ENCODE measurements at regions not wholly inside any gene's neighbourhood (a gene's known extent, or its start where the extent isn't known, plus 50 kb on each side); places are given as distances from the start of the nearest gene placed in this dataset.

DNA sequence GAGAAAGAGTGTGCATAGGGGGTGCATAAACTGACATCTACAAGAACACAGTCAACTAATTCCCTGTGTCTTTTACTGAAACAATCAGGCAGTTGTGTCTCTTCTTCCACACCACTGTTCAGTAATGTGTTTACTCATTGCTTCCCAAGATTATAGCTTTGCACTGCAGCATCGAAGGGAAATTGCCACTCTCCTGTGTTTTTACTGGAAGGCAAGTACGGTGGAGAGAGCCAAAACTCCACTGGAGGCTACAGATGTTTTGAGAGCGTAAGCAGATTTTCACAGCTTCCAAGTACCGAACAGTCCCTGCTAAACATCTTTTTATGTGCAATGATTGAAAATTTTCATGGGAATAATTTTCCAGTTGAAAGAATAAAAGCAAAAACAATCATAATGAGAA, 510.5 kb upstream of the AKR1E2 start:
- H3K27ac ChIP-seq (ENCODE audit: insufficient read length, low read depth, low read length), result no peak overlapping the region
- H3K27me3 Mint-ChIP-seq (ENCODE audit: low read depth), result no peaks in the 10 kb centered on the region
- TF ChIP-seq, protein P1, sequence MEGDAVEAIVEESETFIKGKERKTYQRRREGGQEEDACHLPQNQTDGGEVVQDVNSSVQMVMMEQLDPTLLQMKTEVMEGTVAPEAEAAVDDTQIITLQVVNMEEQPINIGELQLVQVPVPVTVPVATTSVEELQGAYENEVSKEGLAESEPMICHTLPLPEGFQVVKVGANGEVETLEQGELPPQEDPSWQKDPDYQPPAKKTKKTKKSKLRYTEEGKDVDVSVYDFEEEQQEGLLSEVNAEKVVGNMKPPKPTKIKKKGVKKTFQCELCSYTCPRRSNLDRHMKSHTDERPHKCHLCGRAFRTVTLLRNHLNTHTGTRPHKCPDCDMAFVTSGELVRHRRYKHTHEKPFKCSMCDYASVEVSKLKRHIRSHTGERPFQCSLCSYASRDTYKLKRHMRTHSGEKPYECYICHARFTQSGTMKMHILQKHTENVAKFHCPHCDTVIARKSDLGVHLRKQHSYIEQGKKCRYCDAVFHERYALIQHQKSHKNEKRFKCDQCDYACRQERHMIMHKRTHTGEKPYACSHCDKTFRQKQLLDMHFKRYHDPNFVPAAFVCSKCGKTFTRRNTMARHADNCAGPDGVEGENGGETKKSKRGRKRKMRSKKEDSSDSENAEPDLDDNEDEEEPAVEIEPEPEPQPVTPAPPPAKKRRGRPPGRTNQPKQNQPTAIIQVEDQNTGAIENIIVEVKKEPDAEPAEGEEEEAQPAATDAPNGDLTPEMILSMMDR (conservative IDR thresholded peaks at IDR 0.05), result no peak
- H2BK12ac ChIP-seq (ENCODE audit: insufficient read length, low read depth, low read length), result no peak overlapping the region
- no peaks in the 10 kb centered on the region for H3K9me3 ChIP-seq (ENCODE audit: control insufficient read depth, low read depth, low read length)
- no peak overlapping the region for H2AK5ac ChIP-seq (ENCODE audit: insufficient read length, low read length)
- no peak overlapping the region for H3T11ph ChIP-seq (ENCODE audit: low read length)
- no peaks in the 10 kb centered on the region for H3K79me1 ChIP-seq (ENCODE audit: insufficient read depth, low read depth, low read length, poor library complexity, severe bottlenecking)
- H3K56ac ChIP-seq (ENCODE audit: insufficient read length, low read depth, low read length), result no peak overlapping the region
- no peak overlapping the region for H3K23ac ChIP-seq (ENCODE audit: insufficient read length, low read depth, low read length)
- no peak overlapping the region for H2BK120ac ChIP-seq (ENCODE audit: low read depth, low read length, poor library complexity, severe bottlenecking)
- no peak overlapping the region for H3K9ac ChIP-seq (ENCODE audit: extremely low read depth, insufficient read length, low read length)
- H3K4ac ChIP-seq (ENCODE audit: low read depth, low read length), result no peak overlapping the region
- H2BK5ac ChIP-seq (ENCODE audit: insufficient read length, low read length), result no peak overlapping the region
- no peaks in the 10 kb centered on the region for H3K4me1 Mint-ChIP-seq
- no peak overlapping the region for H2BK20ac ChIP-seq (ENCODE audit: low read depth, low read length, poor library complexity, severe bottlenecking)
- no peak overlapping the region for H3K18ac ChIP-seq (ENCODE audit: insufficient read length, low read depth, low read length)
- no peak overlapping the region for H3K4me2 ChIP-seq (ENCODE audit: insufficient read depth, insufficient read length, low read length)
- H3K9me3 Mint-ChIP-seq, result no peaks in the 10 kb centered on the region
- no peak overlapping the region for H4K8ac ChIP-seq (replicated peaks; ENCODE audit: insufficient read length, low read depth, low read length)
- no peak overlapping the region for H4K91ac ChIP-seq (ENCODE audit: insufficient read length, low read depth, low read length)
- H3K4me1 ChIP-seq (ENCODE audit: insufficient read depth, low read length), result no peaks in the 10 kb centered on the region
- no peaks in the 10 kb centered on the region for H3K23me2 ChIP-seq (ENCODE audit: insufficient read length, low read depth, low read length, poor library complexity, severe bottlenecking)
- no peaks in the 10 kb centered on the region for H3K27me3 ChIP-seq (ENCODE audit: insufficient read depth, low read length)
- DNase-seq, result no peak
- H3K27ac Mint-ChIP-seq, result no peak overlapping the region
- H3K14ac ChIP-seq (ENCODE audit: insufficient read depth, low read length), result no peak overlapping the region
- H3K4me3 Mint-ChIP-seq, result no peak overlapping the region
- no peaks in the 10 kb centered on the region for H4K20me1 ChIP-seq (ENCODE audit: control insufficient read depth, insufficient read depth, insufficient read length)
- no peaks in the 10 kb centered on the region for H3K36me3 Mint-ChIP-seq (ENCODE audit: insufficient read depth in 1 of 3, low read depth in 3 of 3)
- WGBS (ENCODE audit: extremely low coverage, insufficient read length, low lambda C conversion rate), result no CpG with 5 or more reads among the region's 4 CpGs
- no peak overlapping the region for H2AFZ ChIP-seq (ENCODE audit: low read length)
- H2BK15ac ChIP-seq (ENCODE audit: low read depth, low read length), result no peak overlapping the region
- no peak overlapping the region for H4K5ac ChIP-seq (ENCODE audit: insufficient read length, low read depth, low read length)
- no peaks in the 10 kb centered on the region for H3K79me2 ChIP-seq (ENCODE audit: insufficient read depth, low read length)
